Choroid plexus epithelial cell (primary cell): ENCODE measurements at regions not wholly inside any gene's neighbourhood (a gene's known extent, or its start where the extent isn't known, plus 50 kb on each side); places are given as distances from the start of the nearest gene placed in this dataset.

Experiments used
- DNase-seq: peaks from one replicate; pipeline ENCODE4 v3.0.0-alpha.2; 2010; ENCODE audit warnings: low read depth
- H3K4me3 ChIP-seq: 2 replicates; pipeline ENCODE4 v1.5.1; 2011; ENCODE audit warnings: low read depth, mild to moderate bottlenecking, control low read depth, low read length, moderate library complexity
- TF ChIP-seq, protein P1 (sequence below): conservative IDR thresholded peaks from 2 replicates; pipeline ENCODE4 v1.5.1; 2011; ENCODE audit warnings: low read depth, mild to moderate bottlenecking, control low read depth, inconsistent platforms, low read length, moderate library complexity

DNA sequence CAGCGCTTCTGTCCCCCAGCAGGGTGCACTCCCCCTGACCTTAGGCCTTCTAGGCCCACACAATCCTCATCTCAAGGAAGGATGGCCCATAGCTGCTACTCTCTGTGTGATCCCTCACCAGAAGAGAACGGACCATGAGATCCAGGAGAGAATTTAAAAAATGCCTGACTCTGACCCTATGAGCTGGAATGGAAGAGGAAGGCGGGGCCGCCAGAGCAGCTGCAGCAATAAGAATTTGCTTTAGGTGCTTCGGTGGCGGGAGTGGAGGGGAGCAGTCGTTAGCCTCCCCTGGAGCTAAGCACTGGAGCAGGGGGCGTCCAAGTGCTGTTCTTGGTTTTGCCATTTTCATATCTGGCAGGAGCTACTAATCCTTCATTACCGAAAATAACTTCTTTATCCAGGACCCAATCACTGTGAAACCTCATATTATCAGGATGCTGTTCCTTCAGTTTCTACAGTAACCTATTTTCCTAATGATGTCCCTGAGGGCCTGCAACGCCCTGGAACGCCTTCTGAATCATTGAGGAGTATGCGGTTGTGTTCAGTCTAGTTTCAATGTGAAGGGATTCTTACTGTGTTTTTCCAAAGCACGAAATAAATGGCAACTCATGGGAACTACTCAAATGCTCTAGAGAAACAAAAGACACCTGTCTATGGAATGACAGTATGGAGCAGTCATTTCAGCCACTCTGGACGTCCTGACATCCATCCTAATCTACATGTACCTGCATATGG lies 105.1 kb upstream of the SIX2 start:
- DNase-seq = no peak
- TF ChIP-seq, protein P1, sequence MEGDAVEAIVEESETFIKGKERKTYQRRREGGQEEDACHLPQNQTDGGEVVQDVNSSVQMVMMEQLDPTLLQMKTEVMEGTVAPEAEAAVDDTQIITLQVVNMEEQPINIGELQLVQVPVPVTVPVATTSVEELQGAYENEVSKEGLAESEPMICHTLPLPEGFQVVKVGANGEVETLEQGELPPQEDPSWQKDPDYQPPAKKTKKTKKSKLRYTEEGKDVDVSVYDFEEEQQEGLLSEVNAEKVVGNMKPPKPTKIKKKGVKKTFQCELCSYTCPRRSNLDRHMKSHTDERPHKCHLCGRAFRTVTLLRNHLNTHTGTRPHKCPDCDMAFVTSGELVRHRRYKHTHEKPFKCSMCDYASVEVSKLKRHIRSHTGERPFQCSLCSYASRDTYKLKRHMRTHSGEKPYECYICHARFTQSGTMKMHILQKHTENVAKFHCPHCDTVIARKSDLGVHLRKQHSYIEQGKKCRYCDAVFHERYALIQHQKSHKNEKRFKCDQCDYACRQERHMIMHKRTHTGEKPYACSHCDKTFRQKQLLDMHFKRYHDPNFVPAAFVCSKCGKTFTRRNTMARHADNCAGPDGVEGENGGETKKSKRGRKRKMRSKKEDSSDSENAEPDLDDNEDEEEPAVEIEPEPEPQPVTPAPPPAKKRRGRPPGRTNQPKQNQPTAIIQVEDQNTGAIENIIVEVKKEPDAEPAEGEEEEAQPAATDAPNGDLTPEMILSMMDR = no peak

DNA sequence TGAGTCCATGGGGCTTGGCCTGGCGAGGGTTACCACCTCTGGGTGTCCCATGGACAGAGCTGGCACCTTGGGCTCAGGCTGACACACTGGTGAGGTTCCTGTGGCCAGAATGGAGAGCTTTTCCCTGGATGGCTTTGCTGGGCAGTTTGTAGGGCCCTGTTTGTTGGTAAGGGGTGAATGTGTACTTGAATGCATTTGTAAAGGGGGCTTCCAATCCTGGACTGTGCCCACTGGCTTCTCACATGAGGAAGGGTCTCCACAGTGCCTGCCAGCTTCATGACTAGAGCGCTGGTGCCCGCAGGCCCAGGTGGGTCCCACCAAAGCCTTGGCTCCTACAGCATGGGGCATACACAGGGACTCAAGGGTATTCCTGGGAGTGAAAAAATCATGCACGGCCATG lies 103.5 kb upstream of the SIX2 start:
- H3K4me3 ChIP-seq = no peak overlapping the region
- TF ChIP-seq, protein P1 = no peak
- no peak for DNase-seq

More for the DNA sequence above, 105.1 kb upstream of the SIX2 start:
- no peak overlapping the region for H3K4me3 ChIP-seq

DNA sequence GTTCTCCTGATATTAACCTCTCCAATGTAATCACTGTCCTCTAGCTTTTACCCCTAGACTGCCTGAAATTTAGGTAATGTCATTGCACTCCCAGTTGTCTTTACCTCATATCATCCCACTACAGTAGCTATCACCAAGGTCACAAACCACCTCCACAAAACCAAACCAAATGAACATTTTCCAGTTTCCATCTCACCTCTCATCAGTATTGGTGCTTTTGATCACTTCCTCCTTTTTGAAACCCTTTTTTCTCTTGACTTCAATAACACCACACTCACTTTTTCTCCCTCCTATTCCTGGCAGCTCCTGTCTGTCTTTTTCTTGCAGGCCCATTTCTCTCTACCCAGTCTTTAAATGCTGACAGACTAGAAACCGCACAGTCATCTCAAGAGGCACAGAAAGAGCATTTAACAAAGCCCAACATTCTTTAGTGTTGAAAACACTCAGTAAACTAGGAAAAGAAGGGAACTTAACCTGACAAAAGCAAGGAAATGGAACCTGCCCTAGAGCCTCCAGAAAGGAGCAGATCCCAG lies 95.9 kb upstream of the SIX2 start:
- H3K4me3 ChIP-seq = no peak overlapping the region
- TF ChIP-seq, protein P1 = no peak
- no peak for DNase-seq

DNA sequence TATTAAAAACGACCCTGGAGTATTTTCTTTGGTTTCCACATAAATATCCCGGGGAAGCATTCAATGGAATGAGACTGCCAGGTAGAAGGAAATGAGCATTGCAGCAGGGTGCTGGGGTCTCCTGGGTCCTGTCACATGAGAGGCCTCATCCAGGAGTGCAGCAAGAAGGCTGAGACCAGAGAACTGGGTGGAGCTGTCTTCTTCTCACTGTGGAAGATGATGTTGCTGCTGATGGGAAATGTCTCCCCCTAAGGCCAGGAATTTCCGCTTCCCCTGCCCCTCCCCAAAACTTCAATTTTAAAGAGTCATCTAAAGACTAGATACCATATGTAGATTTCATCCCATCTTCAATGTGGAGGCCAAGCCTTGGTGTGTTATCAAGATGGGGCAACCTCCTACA lies 95.2 kb upstream of the SIX2 start:
- DNase-seq = no peak
- H3K4me3 ChIP-seq = no peak overlapping the region
- TF ChIP-seq, protein P1 = no peak

DNA sequence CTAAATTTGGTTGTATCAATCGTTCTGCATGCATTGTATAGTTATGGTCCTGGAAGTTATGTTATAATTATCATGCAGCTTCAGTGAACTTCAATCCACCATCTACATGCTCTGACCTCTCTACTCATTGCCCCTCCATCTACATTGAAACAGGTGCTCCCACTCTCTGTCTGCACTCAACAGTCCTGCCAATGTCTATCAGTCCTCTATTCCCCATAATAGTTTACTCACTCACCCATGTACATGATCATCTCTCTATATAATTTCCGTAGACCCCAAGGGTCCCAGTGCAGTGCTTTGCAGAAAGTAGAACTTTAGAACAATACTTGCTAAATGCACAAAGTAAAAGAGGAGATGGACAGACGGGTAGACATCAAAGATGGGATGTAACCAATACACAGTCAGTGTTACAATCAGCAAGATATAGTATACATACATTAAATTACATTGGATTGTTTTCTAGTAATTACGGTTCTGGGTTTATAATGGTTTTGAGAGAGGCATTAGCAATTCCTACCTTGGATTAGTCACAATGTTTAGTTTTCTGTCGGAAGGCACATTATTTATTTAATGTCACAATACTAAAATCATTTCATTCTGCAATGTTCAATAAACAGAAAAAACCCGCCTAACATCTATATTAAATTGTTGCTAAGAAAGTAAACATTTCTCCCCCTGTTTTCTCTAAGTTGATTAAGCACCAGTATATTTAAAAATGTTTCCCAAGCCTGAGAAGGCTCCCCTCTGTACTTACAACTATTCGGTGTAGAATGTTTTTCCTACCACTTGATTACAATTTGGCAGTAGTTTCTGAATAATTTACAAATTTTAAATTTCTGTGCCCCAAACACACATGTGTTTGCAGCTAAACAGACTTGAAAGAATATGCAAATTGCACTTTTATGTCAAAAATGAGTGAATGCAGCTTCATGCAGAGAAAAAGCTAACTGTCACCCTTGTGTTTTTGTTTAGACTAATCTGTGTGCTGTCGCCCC lies 94.4 kb upstream of the SIX2 start:
- H3K4me3 ChIP-seq = no peak overlapping the region
- DNase-seq = no peak
- TF ChIP-seq, protein P1 = no peak

DNA sequence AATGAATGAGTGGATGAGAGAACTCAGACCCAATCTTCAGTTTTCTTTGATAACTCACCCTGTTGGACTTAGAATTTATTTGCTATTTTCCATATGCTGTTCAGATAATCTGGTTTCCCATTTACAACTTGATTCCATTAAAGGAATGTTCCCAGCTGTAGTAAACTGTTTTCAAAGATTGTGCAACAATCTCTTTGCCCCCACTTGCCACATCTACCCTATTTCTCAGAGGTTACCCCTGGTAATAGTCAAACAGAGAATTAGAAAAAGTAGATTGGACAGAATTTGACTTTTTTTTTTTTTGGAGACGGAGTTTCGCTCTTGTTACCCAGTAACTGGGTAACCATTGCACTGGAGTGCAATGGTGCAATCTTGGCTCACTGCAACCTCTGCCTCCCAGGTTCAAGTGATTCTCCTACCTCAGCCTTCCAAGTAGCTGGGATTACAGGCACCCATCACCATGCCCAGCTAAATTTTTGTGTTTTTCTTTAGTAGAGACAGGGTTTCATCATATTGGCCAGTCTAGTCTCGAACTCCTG lies 93.4 kb upstream of the SIX2 start:
- DNase-seq = no peak
- TF ChIP-seq, protein P1 = no peak
- H3K4me3 ChIP-seq = no peak overlapping the region
